ENCODE measurements at regions not wholly inside any gene's neighbourhood (a gene's known extent, or its start where the extent isn't known, plus 50 kb on each side); places are given as distances from the start of the nearest gene placed in this dataset.

- H3K9me1 ChIP-seq (ENCODE audit: insufficient read depth, low read length) = no peaks in the 10 kb centered on the region
- H2BK120ac ChIP-seq (ENCODE audit: low read depth, low read length) = no peak overlapping the region
- dilution Hi-C loops (cut with HindIII; ENCODE audit: low sequenced_read_pairs, unreplicated experiment) = no loop called here
- no peak overlapping the region for H4K91ac ChIP-seq (ENCODE audit: insufficient read depth, low read depth, low read length)
- H3K4me1 ChIP-seq (ENCODE audit: control insufficient read depth, insufficient read depth, low read length) = no peaks in the 10 kb centered on the region
- no CpG with 5 or more reads among the region's 1 CpG for WGBS, 2 experiments (ENCODE audit: extremely low coverage in 2 of 2, insufficient read length in 1 of 2)
- no peak overlapping the region for H2BK20ac ChIP-seq (ENCODE audit: low read depth, low read length)
- TF ChIP-seq RFX5 (IDR thresholded peaks at IDR 0.05; ENCODE audit: low read depth, low read length) (no peak), CTCF (conservative IDR thresholded peaks at IDR 0.05; ENCODE audit: low read depth, low read length) (no peak), RCOR1 (IDR thresholded peaks at IDR 0.05; ENCODE audit: insufficient replicate concordance, low read length) (no peak), POLR2A (IDR thresholded peaks at IDR 0.05; ENCODE audit: low read depth, low read length) (no peak), NFE2L2 (IDR thresholded peaks at IDR 0.05; ENCODE audit: low read depth, low read length) (no peak), CHD1 (IDR thresholded peaks at IDR 0.05; ENCODE audit: low read depth, low read length) (no peak)
- ATAC-seq (ENCODE audit: low read depth) (no peak), DNase-seq (no peak)
- no peak overlapping the region for H4K8ac ChIP-seq (ENCODE audit: low read depth in 2 of 2, low read length in 2 of 2)
- intact Hi-C loops (cut with micrococcal nuclease) = no loop called here
- no peak overlapping the region for H2AK9ac ChIP-seq (replicated peaks; ENCODE audit: low read depth, low read length, poor library complexity)
- H3K4me3 ChIP-seq (ENCODE audit: insufficient read depth, low read depth, low read length) = no peak overlapping the region
- ChIA-PET CTCF (no interaction called here), POLR2A (ENCODE audit: unreplicated experiment) (interaction anchor here (0.6 kb wide), 1 partner anchor 242 kb away, joined by 10 read pairs; no protein-coding TSS in a partner anchor)
- H3K14ac ChIP-seq (replicated peaks; ENCODE audit: low read depth, low read length) = no peak overlapping the region
- H3K27me3 ChIP-seq (ENCODE audit: control insufficient read depth, insufficient read depth, low read length) = no peaks in the 10 kb centered on the region; the same call in 1 of the 2 replicates
- H3K27ac ChIP-seq (ENCODE audit: insufficient read depth, low read length) = no peak overlapping the region
- no peak overlapping the region for H2BK5ac ChIP-seq (ENCODE audit: low read depth, low read length, poor library complexity, severe bottlenecking)
- no peak overlapping the region for H3K4ac ChIP-seq (ENCODE audit: low read depth, low read length)
- no peaks in the 10 kb centered on the region for H3K9me3 ChIP-seq (ENCODE audit: control insufficient read depth, insufficient read depth, low read length)
- no peak overlapping the region for H3K18ac ChIP-seq (ENCODE audit: low read depth, low read length)
- H3K36me3 ChIP-seq (ENCODE audit: control insufficient read depth, insufficient read depth, low read length) = no peaks in the 10 kb centered on the region
- H2AFZ ChIP-seq (replicated peaks; ENCODE audit: low read length, poor library complexity) = no peak overlapping the region
- H3K56ac ChIP-seq (ENCODE audit: extremely low read depth, insufficient read depth, low read length) = no peak overlapping the region
- no peak overlapping the region for H3K9ac ChIP-seq (ENCODE audit: low read depth, low read length)
- BruUV-seq (replicated peaks) = no TSS peak
- H3K4me2 ChIP-seq (ENCODE audit: low read depth, low read length) = no peak overlapping the region
- H2BK15ac ChIP-seq (ENCODE audit: low read depth, low read length) = no peak overlapping the region
- H4K20me1 ChIP-seq (ENCODE audit: insufficient read depth, low read length) = no peaks in the 10 kb centered on the region
- H4K5ac ChIP-seq (ENCODE audit: low read depth, low read length) = no peak overlapping the region
- in situ Hi-C loops (cut with MboI; ENCODE audit: low sequenced_read_pairs) = no loop called here
- no peak overlapping the region for H3K23ac ChIP-seq (ENCODE audit: low read depth, low read length)
- H2AK5ac ChIP-seq (ENCODE audit: low read depth, low read length) = no peak overlapping the region
- H3K79me1 ChIP-seq (ENCODE audit: low read depth in 1 of 2, low read length in 2 of 2) = no peaks in the 10 kb centered on the region
These were observed 448.9 kb upstream of the DPH6 start for GRCh38 chr15:35994876-35995275.

Data from IMR-90 (cell line).